GM21529 (cell line): ENCODE measurements at regions not wholly inside any gene's neighbourhood (a gene's known extent, or its start where the extent isn't known, plus 50 kb on each side); places are given as distances from the start of the nearest gene placed in this dataset.
"Not testable (repeated sequence)": the region's sequence is repeated elsewhere in the genome, so short reads cannot be mapped to it uniquely, and the experiment has no call there.

Experiments used
- ATAC-seq: cut with Tn5 transposase; IDR thresholded peaks from one replicate; pipeline ENCODE4 v1.9.1; 2021; ENCODE audit not compliant: unreplicated experiment

DNA sequence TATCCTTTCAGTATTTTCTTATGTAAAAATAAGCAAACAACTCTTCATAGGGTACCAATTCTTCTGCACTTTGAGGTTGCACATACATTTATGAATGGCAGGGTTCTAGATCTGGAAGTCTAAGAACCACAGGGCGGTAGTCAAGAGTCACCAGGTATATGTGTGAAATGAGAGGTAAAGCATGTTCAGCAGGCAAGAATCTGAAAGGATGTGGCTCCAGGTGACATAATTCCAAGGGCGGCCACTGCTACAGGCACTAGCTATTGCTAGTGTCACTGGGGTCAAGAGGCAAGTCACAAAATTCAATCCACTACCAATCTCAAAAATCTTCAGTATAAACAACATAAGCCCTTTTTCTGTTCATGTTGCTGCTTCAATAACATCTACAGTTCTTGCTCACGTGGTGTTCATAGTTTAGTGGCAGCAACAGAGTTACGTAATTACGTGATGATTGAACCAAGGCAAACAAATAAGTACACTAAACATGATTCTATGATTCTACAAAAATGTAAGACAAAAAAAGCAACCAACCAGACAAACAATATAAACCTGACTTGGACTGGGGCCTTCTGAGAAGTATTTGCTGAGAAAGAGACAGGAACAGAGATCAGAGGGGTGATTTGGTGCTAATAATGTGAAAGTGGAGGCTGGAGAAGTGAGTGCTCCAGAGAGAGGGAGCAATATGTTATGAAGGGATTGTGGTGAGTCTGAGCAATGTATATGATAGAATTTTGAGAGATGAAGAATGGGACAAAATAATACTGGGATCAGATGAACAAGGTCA lies 101.7 kb downstream of the NAA11 start:
- no peak for ATAC-seq

DNA sequence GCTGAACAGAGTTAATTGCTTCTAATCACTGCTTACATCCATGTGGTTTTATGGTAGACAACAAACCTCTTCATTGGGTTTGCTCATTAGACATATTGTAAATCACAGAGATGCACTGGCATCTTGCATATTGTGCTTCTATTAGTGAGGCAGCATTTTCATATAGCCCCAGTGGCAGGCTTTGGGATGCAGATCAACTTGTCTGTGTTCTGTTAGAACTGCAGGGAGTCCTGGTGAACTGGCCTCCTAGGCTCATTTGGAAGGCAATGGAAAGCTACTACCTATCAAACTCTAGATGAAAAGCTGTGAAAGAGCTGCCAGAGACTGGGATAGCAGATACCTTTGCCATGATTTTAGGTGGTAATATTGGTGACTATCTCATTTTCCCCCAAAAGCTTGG lies 108.8 kb downstream of the NAA11 start:
- ATAC-seq: no peak

DNA sequence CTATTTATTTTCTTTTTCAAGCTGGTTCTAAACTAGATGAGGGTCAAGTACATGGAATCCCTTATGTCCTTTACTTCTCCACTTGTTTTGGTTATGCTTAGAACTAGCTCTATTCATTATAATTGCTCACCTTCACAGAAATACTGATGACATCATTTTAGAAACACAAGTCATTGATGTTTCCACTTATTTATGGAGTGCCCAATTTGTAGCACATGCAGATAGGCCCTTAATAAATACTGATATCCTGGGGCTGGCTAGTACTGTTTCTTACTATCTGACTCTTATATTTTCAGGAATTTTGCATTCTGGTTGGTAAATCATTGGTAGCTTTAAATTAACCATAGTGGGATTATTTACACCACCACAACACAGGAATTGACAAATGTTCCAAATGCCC lies 112.2 kb downstream of the NAA11 start:
- no peak for ATAC-seq

DNA sequence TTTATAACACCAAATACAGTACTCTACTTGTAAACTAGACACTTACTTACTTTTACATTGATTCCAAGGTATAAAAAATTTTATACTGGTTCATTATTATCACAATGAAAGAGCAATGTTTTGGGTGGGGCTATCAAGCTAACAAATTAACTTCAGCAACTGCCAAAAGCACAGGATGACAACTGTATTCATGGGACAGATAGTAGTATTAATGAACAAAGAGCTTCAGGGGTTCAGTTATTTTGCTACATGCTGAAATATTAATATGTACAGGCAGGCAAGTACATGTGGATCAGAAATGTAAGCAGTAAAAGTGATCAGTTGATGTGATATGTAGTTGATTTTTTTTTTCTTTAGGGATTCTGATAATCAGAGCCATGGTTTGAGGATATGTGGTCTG lies 112.9 kb downstream of the NAA11 start:
- no peak for ATAC-seq

DNA sequence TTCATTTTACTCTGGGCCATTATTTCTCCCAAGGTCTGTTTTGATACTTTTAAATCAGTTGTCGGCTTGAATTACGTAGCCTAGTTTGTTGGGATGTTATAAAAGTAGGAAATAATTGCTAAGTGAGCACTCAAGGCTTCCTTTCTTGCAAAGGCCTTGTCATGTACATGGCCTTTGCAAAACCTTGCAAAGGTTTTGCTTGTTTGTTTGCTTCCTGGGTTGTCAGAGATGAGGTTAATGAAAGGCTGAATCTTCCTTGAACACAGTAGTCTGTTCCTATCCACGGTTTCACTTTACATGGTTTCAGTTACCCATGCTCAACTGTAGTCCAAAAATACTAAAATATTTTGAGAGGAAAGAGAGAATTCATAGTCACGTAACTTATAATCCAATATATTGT lies 113.5 kb downstream of the NAA11 start:
- no peak for ATAC-seq

DNA sequence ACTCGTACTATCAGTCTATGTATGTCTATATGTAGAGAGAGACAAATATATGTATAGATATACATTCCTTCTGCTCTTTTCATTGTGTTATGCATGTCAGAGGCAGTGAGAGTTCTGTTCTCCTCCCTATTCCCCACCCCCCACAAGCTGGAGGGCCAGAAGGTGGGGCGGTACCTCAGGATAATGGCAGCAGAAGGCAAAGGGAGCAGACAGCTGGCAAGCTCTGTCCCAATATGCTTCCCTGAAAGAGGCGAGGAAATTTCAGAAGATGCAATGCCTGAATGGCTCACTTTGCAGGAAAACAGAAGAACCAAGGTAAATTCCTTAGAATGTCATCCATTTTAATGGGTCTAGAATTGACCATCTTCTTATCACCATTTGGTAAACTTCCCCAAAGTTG lies 114.4 kb downstream of the NAA11 start:
- no peak for ATAC-seq

DNA sequence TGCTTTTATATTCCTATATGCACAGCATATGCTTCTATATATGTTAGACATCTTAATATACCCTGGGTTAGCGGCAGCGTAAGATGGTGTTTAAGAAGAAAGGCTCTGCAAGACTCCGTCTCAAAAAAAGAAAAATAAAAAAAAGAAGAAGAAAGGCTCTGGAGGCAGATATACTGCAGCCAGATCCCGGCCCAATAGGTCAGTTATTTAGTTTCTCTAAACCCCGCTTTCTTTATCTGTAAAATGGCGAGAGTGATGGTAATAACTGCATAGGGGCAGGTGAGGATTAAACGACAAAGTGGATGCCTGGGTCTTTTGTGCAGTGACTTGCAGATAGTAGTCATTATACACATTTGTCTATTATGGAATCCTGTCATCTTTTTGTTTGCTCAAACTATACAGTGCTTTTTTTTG lies 115.2 kb downstream of the NAA11 start:
- ATAC-seq: no peak

DNA sequence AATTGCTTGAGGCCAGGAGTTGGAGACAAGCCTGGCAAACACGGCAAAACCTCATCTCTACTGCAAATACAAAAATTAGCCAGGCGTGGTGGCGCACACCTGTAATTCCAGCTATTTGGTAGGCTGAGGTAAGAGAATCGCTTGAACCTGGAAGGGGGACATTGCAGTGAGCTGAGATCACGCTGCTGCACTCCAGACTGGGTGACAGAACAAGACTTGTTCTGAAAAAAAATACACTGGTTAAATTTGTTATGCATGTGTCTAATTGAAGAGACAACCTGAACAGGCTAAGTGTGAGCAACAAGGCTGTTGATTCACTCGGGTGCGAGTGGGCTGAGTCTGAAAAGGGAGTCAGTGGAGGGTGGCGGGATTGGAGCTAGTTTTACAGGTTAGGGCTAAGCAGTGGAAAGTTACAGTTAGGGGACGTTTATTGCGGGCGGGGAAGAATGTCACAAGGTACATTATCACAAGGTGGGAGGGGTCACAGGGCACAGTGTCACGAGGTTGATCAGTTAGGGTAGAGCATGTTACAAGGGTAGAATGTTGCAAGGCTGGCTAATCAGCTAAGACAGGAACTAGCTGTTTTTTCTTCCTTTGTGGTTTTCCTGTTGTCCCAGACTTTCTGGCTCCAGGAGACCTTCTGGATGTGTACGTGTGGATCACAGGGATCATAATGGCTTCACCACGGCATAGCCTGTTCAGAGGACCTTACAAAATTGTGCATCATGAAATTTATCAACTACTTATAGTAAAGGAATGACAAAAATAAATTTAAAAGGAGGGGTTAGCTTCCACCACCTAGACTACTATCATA lies 115.8 kb downstream of the NAA11 start:
- no peak for ATAC-seq

DNA sequence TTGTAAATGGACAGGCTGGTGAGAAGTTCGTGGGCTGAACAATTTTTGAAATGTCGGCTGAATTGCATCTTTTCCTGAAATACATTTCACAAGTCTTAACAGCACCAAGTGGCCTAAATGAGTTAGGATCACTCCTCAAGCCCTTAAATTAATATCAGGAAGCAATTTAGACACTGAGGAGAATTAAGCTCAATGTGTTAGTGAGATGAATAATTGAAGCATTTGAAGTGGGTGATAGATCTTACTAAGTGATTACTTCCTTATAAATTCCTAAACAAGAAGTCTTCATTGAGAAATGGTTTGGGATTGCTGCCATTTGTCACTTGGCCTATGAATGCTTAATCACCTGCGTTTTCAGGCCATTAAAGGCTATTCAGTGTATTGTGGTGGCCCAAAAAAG lies 116.8 kb downstream of the NAA11 start:
- ATAC-seq: no peak

DNA sequence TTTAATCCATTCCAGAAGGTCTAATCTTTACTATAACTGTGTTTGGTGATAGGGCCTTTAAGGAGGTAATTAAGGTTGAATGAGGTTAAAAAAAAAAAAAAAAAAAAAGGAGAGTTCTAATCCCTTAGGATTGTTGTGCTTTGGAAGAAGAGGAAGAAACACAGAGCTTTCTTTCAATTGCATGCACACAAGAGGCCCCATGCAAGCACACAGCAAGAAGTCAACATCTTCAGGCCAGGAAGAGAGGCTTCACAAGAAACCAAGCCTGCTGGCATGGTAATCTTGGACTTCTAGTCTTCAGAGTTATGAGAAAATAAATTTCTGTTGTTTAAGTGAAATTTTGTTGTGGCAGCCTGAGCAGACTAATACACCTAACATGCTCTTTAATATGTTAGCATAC lies 118.6 kb downstream of the NAA11 start:
- ATAC-seq: no peak

DNA sequence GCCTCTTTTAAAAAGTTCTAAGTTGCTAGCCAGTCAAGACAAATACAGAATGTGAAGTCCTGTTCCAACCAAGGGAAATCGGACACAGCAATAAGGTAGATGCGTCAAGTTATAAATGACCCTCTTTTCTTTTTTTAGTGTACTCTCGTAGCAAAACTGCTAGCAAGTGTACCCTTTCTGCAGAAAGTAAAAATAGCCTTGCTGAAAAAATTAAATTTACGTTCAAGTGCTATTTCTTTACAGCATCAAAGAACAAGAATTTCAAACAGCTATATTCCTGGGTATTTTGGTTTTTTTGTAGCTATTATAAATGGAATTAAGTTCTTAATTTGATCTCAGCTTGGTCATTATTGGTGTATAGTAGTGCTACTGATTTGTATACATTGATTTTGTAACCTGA lies 119.2 kb downstream of the NAA11 start:
- ATAC-seq: no peak

DNA sequence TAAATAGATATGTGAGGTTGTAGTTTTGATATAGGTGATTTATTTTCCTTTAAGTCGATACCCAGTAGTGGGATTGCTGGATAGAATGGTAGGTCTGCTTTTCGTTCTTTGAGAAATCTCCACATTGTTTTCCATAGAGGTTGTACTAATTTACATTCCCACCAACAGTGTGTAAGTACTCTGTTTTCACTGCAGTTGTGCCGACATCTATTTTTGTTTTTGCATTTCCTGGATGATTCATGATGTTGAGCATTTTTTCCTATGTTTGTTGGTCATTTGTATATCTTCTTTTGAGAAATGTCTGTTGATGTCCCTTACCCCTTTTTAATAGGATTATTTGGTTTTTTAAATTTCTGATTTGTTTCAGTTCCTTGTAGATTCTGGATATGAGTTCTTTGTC lies 120.7 kb downstream of the NAA11 start:
- no peak for ATAC-seq

DNA sequence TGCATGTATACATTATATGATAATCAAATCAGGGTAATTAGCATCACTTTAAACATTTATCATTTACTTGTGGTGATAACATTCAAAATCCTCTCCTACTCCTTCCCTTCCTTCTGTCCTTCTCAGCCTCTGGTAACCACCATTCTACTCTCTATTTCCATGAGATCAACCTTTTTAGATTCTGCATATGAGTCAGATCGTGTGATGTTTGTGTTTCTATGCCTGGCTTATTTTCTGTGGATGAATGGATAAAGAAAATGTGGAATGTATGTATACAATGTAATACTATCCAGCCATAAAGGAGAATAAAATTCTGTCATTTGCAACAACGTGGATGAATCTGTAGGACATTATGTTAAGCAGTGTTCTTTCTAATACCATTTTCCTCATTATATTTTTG lies 123.9 kb downstream of the NAA11 start:
- no peak for ATAC-seq

DNA sequence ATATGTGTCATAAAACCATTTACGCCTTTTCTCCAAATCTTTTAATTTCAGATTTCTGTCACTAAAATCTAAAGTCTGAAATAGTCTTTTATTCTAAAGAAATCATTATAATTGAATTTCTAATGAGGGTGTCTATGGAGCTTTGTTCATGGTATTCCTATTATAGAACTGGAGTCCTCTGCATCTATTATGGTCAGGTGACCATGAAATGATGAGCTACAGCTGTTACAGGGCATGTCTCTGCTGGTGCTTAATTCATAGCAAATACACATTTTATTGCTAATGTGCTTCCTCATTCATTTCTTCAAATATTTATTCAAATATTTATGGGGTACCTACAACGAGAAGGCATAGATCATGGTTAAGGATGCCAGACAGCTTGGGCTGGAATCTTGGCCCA lies 126.1 kb downstream of the NAA11 start:
- ATAC-seq: no peak

DNA sequence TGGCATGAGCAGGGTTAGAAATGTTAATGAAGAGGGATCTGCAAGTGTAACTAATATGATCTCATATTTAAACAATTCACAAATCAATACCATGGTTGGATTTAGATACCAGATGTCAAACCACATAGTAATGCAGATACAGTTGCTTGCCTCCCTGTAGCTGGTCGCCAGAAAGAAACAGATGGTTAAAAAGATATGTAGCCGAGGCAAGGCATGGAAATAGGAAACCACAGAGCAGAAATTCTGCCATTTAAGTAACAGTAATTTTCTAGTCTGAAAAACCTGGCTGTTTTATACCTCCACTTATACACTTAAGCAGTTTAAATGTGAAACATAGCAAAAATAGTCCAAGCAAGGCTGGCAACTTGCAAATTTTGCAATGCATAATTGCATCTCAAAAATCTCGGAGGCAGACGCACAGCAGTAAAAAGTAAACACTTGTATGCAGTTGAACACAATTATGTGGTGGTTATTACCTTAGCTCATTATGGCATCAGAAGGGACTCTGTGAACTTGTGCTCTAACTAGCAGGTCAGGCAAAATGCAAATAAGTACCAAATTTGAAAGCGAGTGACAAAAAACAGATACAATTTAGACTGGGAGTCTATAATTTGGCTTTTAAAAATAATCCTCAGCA lies 126.8 kb downstream of the NAA11 start:
- no peak for ATAC-seq

DNA sequence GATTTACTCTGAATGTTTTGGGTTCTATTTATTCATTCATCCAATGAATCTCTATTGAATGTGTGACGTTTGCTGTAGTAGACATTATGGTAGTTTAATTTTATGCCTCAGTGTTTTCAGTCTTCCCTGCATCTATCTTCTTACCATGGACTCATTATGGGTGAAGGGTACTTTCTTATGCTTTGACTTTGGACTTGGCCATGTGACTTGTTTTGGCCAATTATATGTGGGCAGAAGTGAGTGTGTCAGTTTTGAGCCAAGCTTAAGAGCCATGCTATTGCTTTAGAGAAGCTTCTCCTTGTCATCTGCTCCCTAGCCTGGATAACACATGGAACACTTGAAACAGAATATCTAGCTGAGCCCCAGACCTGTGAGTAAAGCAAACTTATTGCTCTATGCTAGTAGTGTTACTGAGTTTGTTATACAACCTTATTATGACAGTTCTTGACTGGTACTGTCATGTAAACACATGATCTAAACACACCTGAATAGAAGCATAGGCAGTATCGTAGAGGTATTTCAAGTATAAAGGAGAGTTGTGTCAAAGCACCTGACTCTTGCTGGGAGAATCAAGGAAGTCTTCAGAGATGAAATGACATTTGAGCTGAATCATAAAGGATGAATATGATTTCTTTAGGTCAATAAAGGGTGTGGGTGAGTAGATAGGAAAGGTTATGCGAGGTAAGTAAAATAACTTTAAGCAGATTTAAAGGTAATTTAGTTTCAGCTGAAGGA lies 128.4 kb downstream of the NAA11 start:
- no peak for ATAC-seq

DNA sequence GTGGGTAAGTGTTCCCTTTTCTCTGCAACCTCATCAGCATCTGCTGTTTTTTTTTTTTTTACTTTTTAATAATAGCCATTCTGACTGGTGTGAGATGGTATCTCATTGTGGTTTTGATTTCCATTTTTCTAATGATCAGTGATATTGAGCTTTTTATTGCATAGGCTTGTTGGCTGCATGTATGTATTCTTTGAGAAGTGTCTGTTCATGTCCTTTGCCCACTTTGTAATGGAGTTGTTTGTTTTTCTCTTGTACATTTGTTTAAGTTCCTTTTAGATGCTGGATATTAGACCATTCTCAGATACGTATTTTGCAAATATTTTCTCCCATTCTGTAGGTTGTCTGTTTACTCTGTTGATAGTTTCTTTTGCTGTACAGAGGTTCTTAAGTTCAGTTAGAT lies 134.6 kb downstream of the NAA11 start:
- ATAC-seq: not testable (repeated sequence)

DNA sequence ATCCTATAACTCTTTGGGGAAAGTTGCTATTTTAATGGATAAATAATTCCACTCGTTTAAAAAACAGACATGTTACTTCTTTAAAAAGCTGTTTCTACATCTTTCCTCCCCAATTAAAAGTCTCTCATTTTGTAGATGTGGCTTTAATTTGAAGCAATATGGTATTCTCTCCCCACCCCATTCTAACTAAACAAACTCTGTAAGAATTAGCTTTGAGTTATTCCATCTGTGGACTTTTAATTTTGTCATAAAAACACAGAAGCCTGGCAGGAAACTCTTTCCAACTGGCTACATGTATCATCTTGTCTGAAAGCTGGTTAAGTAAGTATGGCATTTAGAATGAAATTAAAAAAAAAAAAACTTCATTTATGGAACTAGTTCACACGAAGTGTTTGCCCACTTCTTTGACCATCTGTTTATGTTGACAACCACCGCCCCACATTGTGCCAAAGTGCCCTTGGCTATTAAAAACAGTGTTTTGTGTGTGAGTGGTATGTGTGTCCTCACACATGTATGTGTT lies 140.3 kb downstream of the NAA11 start:
- no peak for ATAC-seq

DNA sequence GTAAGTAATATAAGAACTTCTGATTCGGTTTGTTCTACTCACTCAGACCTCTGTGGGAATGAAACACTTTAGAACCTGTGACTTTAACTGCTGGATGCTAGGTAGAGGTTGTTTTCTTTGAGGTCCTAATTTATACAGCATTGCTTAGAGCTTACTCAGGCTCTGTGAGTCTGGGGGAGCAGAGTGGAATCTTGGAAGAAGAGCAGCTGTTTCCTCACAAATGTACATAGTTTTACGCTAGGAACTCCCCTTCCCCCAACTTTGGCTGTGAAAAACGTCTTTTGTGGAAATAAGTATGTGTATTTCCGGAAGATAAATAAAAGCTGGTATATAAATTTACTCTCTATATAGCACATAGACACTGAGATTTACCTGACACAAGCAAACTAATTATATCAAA lies 141.4 kb downstream of the NAA11 start:
- no peak for ATAC-seq

DNA sequence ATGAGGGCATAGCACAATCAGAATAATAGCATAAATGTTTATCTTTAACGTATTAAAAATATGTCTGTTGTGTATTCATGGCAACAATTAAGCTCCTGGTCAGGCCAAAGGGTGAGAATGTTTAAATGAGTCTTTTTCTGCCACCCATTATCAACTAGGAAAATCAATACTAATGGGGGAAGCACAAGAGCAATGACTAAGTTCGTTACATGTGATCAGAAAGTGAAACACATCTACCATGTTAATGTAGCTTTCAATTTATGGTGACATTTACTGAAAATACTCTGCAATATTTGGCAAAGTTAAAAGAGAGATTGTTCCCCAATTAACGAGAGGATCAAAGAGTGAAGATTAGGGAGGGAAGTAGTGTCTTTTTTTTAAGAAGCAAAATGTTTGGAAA lies 143.7 kb downstream of the NAA11 start:
- peak; percentile 59 for ATAC-seq

DNA sequence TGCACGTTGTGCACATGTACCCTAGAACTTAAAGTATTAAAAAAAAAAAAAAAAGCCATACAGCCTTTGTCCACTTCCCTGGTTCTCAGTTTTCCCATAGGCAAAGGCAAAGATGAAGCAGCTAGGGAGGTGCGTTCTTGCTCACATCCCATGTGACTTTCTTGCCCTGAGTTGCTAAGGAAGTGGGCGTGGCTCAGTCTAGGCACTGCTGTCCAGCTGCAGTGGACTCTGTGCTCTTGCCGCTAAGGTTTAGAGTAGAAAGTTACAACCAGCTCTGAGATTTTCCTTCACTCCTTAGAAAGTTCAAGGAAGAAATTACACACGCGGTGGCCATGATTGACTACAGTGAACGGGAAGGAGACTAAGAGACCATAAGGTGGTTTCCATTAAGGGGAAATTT lies 144.7 kb downstream of the NAA11 start:
- ATAC-seq: no peak
